Lung (tissue), 11 donors: ENCODE measurements at regions not wholly inside any gene's neighbourhood (a gene's known extent, or its start where the extent isn't known, plus 50 kb on each side); places are given as distances from the start of the nearest gene placed in this dataset.

Experiments
- ATAC-seq: fragments of 200-7000 bp; cut with Tn5 transposase; one replicate; pipeline ENCODE4 v1.9.1; 2020; ENCODE audit warnings: moderate number of reproducible peaks; ENCODE audit not compliant: insufficient read depth, low FRiP score
- DNase-seq, 3 donors: peaks; one replicate each; pipeline ENCODE4 v3.0.0-alpha.2; 2013 to 2017
- H3K27ac ChIP-seq, 2 donors: one replicate each; pipeline ENCODE4 v1.5.1; 2013; ENCODE audit warnings: mild to moderate bottlenecking in 2 of 2, moderate library complexity in 2 of 2, control low read depth in 1 of 2, inconsistent platforms in 1 of 2, low read depth in 1 of 2, low read length in 1 of 2
- H3K27me3 ChIP-seq, 3 donors: one replicate each; pipeline ENCODE4 v1.5.1; 2013; ENCODE audit warnings: low read length in 2 of 3; ENCODE audit not compliant: control insufficient read depth in 3 of 3, insufficient read depth in 3 of 3
- H3K36me3 ChIP-seq, 4 donors: one replicate each; pipeline ENCODE4 v1.5.1; 2013; ENCODE audit warnings: low read length in 4 of 4, mild to moderate bottlenecking in 1 of 4, moderate library complexity in 1 of 4; ENCODE audit not compliant: control insufficient read depth in 4 of 4, insufficient read depth in 4 of 4
- H3K4me1 ChIP-seq, 5 donors: one replicate each; pipeline ENCODE4 v1.5.1; 2013; ENCODE audit warnings: low read length in 5 of 5, mild to moderate bottlenecking in 2 of 5, moderate library complexity in 1 of 5; ENCODE audit not compliant: control insufficient read depth in 5 of 5, insufficient read depth in 5 of 5
- H3K4me3 ChIP-seq: one replicate; pipeline ENCODE4 v1.5.1; 2013; ENCODE audit warnings: mild to moderate bottlenecking, control low read depth, moderate library complexity
- H3K9ac ChIP-seq, 2 donors: one replicate each; pipeline ENCODE4 v1.5.1; 2013; ENCODE audit warnings: low read length in 2 of 2, control low read depth in 1 of 2; ENCODE audit not compliant: insufficient read depth in 1 of 2
- H3K9me3 ChIP-seq, 4 donors: one replicate each; pipeline ENCODE4 v1.5.1; 2013; ENCODE audit warnings: low read length in 3 of 4, mild to moderate bottlenecking in 1 of 4, moderate library complexity in 1 of 4; ENCODE audit not compliant: control insufficient read depth in 4 of 4, insufficient read depth in 3 of 4
- WGBS, 2 donors: extraction: QIAGEN DNeasy Blood & Tissue Kit; methylation state at CpG; one replicate each; pipeline ENCODE4 v1.1.7; 2013; 5-methylcytosine and 5-hydroxymethylcytosine counted together
- TF ChIP-seq, protein P1 (sequence below): IDR thresholded peaks from 2 replicates; pipeline ENCODE4 v1.5.1; 2012; ENCODE audit warnings: mild to moderate bottlenecking; ENCODE audit errors: control extremely low read depth, extremely low read depth
- donor health status: control.
- donor health status: control.
- donor health status: Bipolar disorder and iron deficiency.
- donor health status: healthy.
- donor health status: DM: yes; HTN: yes; CAD: no.

DNA sequence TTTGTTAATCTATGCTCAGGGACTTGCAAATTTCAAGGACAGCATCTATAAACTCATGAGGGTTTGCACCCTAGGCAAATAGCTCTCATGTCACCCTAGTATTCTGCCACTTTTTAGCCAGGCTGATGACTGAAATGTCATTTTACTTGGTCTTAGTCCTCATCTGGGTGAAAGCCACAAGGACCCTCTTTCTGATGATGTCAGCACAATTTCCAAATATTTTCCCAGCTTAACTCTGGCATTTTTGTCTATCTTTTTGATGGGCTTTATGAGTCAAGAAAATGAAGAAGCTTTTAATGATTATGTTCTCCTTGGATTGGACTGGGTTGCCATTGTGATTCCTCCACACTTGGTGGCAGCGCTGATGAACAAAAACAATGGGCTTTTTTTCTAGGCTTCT lies 420.1 kb upstream of the BTBD3 start:
- H3K4me1 ChIP-seq, result no peaks in the 10 kb centered on the region
- H3K36me3 ChIP-seq, result no peaks in the 10 kb centered on the region
- H3K9ac ChIP-seq, result no peak overlapping the region
- 93 to 97% methylated on average over 1 of the region's 1 CpG for WGBS, 2 donors
- DNase-seq (no peak), ATAC-seq (no peak)
- H3K27ac ChIP-seq, result no peak overlapping the region
- TF ChIP-seq, protein P1, sequence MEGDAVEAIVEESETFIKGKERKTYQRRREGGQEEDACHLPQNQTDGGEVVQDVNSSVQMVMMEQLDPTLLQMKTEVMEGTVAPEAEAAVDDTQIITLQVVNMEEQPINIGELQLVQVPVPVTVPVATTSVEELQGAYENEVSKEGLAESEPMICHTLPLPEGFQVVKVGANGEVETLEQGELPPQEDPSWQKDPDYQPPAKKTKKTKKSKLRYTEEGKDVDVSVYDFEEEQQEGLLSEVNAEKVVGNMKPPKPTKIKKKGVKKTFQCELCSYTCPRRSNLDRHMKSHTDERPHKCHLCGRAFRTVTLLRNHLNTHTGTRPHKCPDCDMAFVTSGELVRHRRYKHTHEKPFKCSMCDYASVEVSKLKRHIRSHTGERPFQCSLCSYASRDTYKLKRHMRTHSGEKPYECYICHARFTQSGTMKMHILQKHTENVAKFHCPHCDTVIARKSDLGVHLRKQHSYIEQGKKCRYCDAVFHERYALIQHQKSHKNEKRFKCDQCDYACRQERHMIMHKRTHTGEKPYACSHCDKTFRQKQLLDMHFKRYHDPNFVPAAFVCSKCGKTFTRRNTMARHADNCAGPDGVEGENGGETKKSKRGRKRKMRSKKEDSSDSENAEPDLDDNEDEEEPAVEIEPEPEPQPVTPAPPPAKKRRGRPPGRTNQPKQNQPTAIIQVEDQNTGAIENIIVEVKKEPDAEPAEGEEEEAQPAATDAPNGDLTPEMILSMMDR, result no peak
- H3K4me3 ChIP-seq, result no peak overlapping the region
- no peaks in the 10 kb centered on the region for H3K27me3 ChIP-seq
- no peaks in the 10 kb centered on the region for H3K9me3 ChIP-seq

GRCh38 chr20:11499101-11499634 lies 418.5 kb upstream of the BTBD3 start:
- no peaks in the 10 kb centered on the region for H3K9me3 ChIP-seq
- TF ChIP-seq, protein P1, result no peak
- H3K27me3 ChIP-seq, result no peaks in the 10 kb centered on the region
- no peak for ATAC-seq
- no peaks in the 10 kb centered on the region for H3K36me3 ChIP-seq
- H3K4me1 ChIP-seq, result no peaks in the 10 kb centered on the region
- H3K4me3 ChIP-seq, result no peak overlapping the region
- DNase-seq, result no peak
- no peak overlapping the region for H3K9ac ChIP-seq
- WGBS, 2 donors, result 77 to 92% methylated on average over 6 of the region's 6 CpGs
- H3K27ac ChIP-seq, result no peak overlapping the region

- no peak for ATAC-seq
- 78 to 84% methylated on average over 1 of the region's 1 CpG for WGBS, 2 donors
- Histone ChIP-seq H3K4me3 (no peak overlapping the region), H3K36me3 (no peaks in the 10 kb centered on the region), H3K9me3 (no peaks in the 10 kb centered on the region), H3K27me3 (no peaks in the 10 kb centered on the region), H3K4me1 (no peaks in the 10 kb centered on the region), H3K27ac (no peak overlapping the region), H3K9ac (no peak overlapping the region)
- TF ChIP-seq, protein P1, result no peak
- no peak for DNase-seq
Measured at GRCh38 chr20:11502061-11502460, 415.6 kb upstream of the BTBD3 start.

GRCh38 chr20:11502671-11503070 lies 415.0 kb upstream of the BTBD3 start:
- no peaks in the 10 kb centered on the region for H3K9me3 ChIP-seq
- no peak overlapping the region for H3K9ac ChIP-seq
- no peaks in the 10 kb centered on the region for H3K36me3 ChIP-seq
- H3K4me3 ChIP-seq, result no peak overlapping the region
- DNase-seq (no peak), ATAC-seq (no peak)
- no peak overlapping the region for H3K27ac ChIP-seq
- TF ChIP-seq, protein P1, result no peak
- no peaks in the 10 kb centered on the region for H3K27me3 ChIP-seq
- H3K4me1 ChIP-seq, result no peaks in the 10 kb centered on the region
